HL-60/S4 treated with retinoic acid at 250 ng/mL for 4 days and 3 days (cell line): ENCODE measurements at regions not wholly inside any gene's neighbourhood (a gene's known extent, or its start where the extent isn't known, plus 50 kb on each side); places are given as distances from the start of the nearest gene placed in this dataset.

Source experiments
- in situ Hi-C: fragments of 300-500 bp; cut with MboI; formaldehyde crosslinking; loops from 2 replicates; pipeline ENCODE4 v1.7.0; 2022; ENCODE audit warnings: low sequenced_read_pairs

GRCh38 chr7:142425281-142425680, 167.4 kb upstream of the PRSS58 start:
- in situ Hi-C loops: no loop called here

- in situ Hi-C loops: no loop called here
Observed at GRCh38 chr7:142422621-142423020, 164.8 kb upstream of the PRSS58 start.

- in situ Hi-C loops: no loop called here
Observed at GRCh38 chr7:142420554-142421362, 162.9 kb upstream of the PRSS58 start.

GRCh38 chr7:142418326-142418725, 160.5 kb upstream of the PRSS58 start:
- in situ Hi-C loops: no loop called here

GRCh38 chr7:142414915-142415314, 157.1 kb upstream of the PRSS58 start:
- in situ Hi-C loops: no loop called here

- in situ Hi-C loops: no loop called here
Observed at GRCh38 chr7:142414135-142414534, 156.3 kb upstream of the PRSS58 start.

GRCh38 chr7:142413280-142414000, 155.6 kb upstream of the PRSS58 start:
- in situ Hi-C loops: no loop called here

- in situ Hi-C loops: no loop called here
Observed at GRCh38 chr7:142412551-142413193, 154.8 kb upstream of the PRSS58 start.

GRCh38 chr7:142409471-142409870, 151.6 kb upstream of the PRSS58 start:
- in situ Hi-C loops: no loop called here

GRCh38 chr7:142408794-142409193, 150.9 kb upstream of the PRSS58 start:
- in situ Hi-C loops: no loop called here

- in situ Hi-C loops: no loop called here
Observed at GRCh38 chr7:142407939-142408570, 150.2 kb upstream of the PRSS58 start.

- in situ Hi-C loops: no loop called here
Observed at GRCh38 chr7:142405122-142405765, 147.4 kb upstream of the PRSS58 start.

- in situ Hi-C loops: no loop called here
Observed at GRCh38 chr7:142401951-142402350, 144.1 kb upstream of the PRSS58 start.

- in situ Hi-C loops: no loop called here
Observed at GRCh38 chr7:142400042-142400533, 142.2 kb upstream of the PRSS58 start.

GRCh38 chr7:142391191-142391992, 133.5 kb upstream of the PRSS58 start:
- in situ Hi-C loops: no loop called here

GRCh38 chr7:142389544-142389943, 131.7 kb upstream of the PRSS58 start:
- in situ Hi-C loops: no loop called here

- in situ Hi-C loops: no loop called here
Observed at GRCh38 chr7:142385491-142386340, 127.9 kb upstream of the PRSS58 start.

- in situ Hi-C loops: no loop called here
Observed at GRCh38 chr7:142384493-142384922, 126.7 kb upstream of the PRSS58 start.
